CD4-positive, alpha-beta T cell treated with Interleukin-21 for 1 hour (primary cell): ENCODE measurements at regions not wholly inside any gene's neighbourhood (a gene's known extent, or its start where the extent isn't known, plus 50 kb on each side); places are given as distances from the start of the nearest gene placed in this dataset.
"Not testable (repeated sequence)": the region's sequence is repeated elsewhere in the genome, so short reads cannot be mapped to it uniquely, and the experiment has no call there.

ENCODE experiments used
- DNase-seq: peaks from one replicate; pipeline ENCODE4 v3.0.0-alpha.2; 2020

GRCh38 chr1:234897390-234897749, 231.3 kb downstream of the TOMM20 start:
- no peak for DNase-seq

- no peak for DNase-seq
Observed at GRCh38 chr1:234896477-234897389, 231.9 kb downstream of the TOMM20 start.

GRCh38 chr1:234893725-234894630, 234.7 kb downstream of the TOMM20 start:
- DNase-seq: no peak

GRCh38 chr1:234893359-234893724, 235.3 kb downstream of the TOMM20 start:
- no peak for DNase-seq

- DNase-seq: no peak
Observed at GRCh38 chr1:234892642-234893041, 236.0 kb downstream of the TOMM20 start.

- DNase-seq: no peak
Observed at GRCh38 chr1:234891427-234891826, 237.2 kb downstream of the TOMM20 start.

- DNase-seq: no peak
Observed at GRCh38 chr1:234889643-234890042, 239.0 kb downstream of the TOMM20 start.

GRCh38 chr1:234888247-234888646, 240.4 kb downstream of the TOMM20 start:
- not testable (repeated sequence) for DNase-seq

- DNase-seq: no peak
Observed at GRCh38 chr1:234887016-234887900, 241.4 kb downstream of the TOMM20 start.

- DNase-seq: no peak
Observed at GRCh38 chr1:234886081-234886984, 242.3 kb downstream of the TOMM20 start.

GRCh38 chr1:234885601-234886000, 243.0 kb downstream of the TOMM20 start:
- no peak for DNase-seq

- DNase-seq: no peak
Observed at GRCh38 chr1:234884701-234885100, 243.9 kb downstream of the TOMM20 start.

GRCh38 chr1:234884006-234884405, 244.6 kb downstream of the TOMM20 start:
- no peak for DNase-seq

- no peak for DNase-seq
Observed at GRCh38 chr1:234882898-234883297, 245.7 kb downstream of the TOMM20 start.

GRCh38 chr1:234881893-234882771, 246.5 kb downstream of the TOMM20 start:
- no peak for DNase-seq

GRCh38 chr1:234879147-234880080, 249.2 kb downstream of the TOMM20 start:
- no peak for DNase-seq

- DNase-seq: no peak
Observed at GRCh38 chr1:234878288-234878687, 250.3 kb downstream of the TOMM20 start.

GRCh38 chr1:234877761-234878160, 250.9 kb downstream of the TOMM20 start:
- no peak for DNase-seq
